GM18520 (cell line): ENCODE measurements at regions not wholly inside any gene's neighbourhood (a gene's known extent, or its start where the extent isn't known, plus 50 kb on each side); places are given as distances from the start of the nearest gene placed in this dataset.
"Not testable (repeated sequence)": the region's sequence is repeated elsewhere in the genome, so short reads cannot be mapped to it uniquely, and the experiment has no call there.

Experiments
- ATAC-seq: cut with Tn5 transposase; IDR thresholded peaks from one replicate; pipeline ENCODE4 v1.9.1; 2021; ENCODE audit not compliant: unreplicated experiment

DNA sequence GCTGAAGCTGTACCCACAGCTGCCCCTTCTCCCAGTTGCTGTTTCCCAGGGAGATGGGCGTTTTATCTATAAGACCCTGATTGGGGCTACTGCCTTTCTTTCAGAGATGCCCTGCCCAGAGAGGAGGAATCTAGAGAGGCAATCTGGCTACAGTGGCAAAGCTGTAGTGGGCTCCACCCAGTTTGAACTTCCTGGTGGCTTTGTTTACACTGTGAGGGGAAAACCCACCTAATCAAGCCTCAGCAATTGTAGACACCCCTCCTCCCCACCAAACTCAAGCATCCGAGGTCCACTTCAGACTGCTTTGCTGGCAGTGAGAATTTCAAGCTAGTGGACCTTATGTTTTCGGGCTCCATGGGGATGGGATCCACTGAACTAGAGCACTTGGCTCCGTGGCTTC, 240.4 kb upstream of the AFF2 start:
- ATAC-seq = no peak

DNA sequence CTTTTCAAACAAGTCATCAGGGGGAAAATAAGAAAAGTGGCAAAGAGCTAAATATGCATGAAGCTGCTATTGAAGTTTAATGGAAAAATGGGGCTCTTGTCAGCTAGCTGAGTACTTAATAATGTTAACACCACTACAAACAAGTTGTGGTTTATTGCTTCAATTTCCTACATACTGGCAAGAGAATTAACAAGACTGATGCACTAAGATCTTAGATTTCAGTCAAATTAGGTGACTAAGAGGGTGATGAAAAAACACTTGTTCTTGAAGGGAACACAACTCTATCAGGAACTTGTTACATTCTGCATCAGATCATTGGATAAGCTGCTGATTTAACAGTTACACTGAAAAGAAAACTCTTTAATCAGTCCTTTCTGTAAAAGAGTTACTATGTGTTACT, 234.6 kb upstream of the AFF2 start:
- no peak for ATAC-seq

DNA sequence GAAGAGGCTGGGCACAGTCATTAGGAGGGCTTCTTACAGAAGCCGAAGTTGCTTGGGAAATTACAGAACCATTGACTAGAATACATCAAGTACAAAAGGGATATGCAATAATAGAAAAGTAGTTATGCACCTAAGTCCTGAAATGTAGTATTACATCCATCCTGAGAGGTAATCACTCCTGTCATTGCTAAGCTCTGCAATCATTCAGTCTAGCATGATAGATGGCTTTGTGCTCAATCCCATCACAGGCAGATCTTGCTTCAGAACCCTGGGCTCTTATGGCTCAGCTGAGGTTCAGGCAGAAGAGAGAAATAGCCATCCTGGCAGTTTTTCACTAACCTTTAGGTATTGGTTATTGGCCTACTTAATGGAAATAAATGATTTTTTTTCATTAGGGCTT, 231.7 kb upstream of the AFF2 start:
- ATAC-seq = no peak

DNA sequence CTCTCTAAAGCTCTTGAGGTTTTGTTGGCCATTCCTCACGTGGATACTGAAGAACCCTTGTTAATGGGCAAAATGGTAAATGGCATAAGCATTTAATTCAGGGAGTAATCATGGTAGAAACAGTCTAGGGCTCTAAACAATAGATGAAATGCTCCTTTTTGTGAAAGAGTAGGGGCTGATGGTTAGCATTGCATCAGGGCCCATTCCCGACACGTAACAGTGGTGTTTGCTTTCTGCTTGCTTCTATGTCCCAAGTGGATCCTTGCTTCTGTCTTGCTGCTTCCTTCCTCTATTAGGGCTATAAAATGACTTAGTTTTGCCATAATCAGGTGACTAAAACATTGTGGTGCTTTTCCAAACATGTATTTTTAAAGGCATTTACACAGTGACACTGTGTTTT, 230.9 kb upstream of the AFF2 start:
- no peak for ATAC-seq

DNA sequence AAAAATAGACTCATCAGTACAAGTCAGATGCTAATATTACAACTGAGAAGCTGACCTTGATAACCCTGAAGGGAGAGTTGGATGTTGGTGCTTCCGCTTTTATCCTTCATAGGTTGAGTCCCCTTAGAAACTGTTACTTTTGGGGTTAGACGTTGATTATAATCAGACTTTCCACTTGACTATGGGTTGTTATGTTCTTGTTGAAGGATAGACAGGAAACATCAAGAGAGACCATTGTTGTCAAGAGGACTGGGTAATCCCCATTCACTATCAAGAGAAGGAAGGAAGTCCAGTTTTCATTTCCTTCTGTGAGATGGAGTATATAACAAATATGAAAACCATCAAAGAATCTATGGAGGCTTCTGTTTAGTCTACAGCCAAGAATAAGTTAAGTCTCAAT, 229.9 kb upstream of the AFF2 start:
- no peak for ATAC-seq

DNA sequence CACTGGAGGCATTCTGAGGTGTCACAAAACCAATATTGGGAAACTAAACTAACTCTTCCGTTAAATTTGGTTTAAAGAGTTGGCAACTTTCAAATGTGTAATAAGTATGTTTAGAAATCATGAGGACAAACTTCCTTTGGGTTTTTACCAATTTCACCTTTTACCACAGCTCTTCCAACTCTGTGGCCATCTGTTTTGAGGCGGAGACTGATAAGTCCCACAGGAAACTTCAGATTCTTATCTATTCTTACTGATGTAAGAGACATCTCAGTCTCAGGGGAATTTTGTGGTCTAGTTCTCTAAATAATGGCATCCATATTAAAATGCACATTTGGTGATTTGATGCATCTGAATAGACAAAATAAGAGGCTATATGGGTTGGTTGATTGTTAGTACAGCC, 229.2 kb upstream of the AFF2 start:
- no peak for ATAC-seq

DNA sequence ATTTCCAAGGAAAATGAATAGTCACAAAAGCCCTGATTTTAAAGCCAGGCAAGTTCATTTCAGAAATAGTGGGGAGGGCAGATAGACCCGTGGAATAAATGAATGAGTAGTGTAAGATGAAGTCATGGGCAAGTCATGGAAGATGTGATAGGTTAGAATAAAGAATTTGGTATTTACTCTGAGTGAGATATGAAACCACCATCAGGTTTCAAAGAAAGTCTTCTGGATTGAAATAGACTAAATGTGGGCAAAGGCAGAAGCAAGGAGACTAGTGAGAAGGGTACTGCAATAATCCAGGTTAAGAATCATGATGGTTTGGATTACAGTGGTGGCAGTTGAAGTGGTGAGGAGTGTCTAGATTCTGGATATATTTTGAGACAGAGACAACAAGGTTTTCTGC, 218.5 kb upstream of the AFF2 start:
- no peak for ATAC-seq

DNA sequence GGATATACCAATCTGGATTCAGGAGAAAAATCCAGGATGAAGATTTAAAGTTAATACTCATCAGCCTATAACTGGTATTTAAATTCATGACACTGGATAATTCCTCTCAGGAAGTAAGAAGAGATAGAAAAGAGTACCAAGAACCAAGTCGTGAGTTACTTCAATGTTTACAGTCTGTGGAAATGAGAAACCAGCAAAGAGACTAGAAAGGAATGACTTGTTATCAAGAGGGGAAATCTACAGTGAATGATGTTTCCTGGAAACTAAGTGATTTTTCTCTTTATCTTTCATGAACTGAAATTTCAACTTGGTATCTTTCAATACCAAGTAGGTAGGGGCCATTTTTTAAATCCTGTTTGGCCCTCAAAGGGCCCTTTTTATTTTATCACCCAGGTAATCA, 217.9 kb upstream of the AFF2 start:
- ATAC-seq = no peak

DNA sequence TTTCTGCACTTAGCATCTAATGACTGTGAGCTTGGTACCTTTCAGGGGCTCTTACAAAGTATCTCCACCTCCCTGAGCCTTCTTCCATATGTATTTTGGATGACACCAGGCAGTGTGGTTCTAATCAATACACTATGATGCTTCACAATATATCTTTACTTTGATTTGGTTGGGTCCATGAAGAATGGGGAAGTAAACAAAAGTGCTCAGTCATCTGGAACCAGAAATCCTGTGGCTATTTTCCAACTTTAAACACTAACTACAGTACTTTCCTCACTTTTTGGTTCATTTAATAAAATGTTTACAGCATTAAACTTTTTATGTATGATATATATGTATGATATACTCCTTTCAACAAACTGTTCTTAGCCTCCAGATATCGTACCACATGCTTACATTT, 216.4 kb upstream of the AFF2 start:
- ATAC-seq = no peak

DNA sequence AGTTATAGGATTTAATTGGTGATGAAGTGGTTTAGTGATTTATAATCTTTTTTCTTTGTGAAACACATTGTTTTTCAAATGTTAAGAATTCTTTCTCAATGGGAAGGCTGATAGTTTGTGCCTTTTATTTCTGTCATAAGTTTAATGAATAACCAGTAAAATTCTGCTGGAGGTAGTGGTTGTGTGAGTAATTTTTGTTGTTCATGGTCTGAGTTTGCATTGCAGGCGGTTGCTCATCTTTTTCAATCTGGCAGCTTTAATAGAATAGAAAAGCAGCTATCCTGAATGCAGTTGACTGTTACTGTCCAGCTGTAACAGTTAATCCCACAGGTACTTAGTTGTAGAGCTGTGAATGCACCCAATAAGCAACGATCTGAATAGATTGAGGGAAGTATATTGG, 215.6 kb upstream of the AFF2 start:
- ATAC-seq = no peak

DNA sequence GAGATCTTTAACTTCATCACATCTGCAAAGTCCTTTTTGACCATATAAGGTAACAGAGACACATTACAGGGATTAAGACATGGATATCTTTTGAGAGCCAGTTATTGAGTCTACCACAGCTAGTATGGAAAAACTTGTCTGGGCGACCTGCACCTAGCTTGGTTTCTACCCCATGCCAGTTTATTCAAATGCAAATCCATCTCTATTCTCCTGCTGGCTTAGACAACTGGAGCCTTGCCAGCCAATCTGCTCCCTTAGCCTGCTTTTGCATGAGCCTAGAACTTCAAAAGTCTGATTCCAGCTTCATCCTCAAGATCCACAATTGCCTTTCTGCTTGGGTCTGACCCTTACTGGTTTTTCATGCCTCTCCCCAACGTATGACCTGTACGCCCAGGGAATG, 212.0 kb upstream of the AFF2 start:
- no peak for ATAC-seq

DNA sequence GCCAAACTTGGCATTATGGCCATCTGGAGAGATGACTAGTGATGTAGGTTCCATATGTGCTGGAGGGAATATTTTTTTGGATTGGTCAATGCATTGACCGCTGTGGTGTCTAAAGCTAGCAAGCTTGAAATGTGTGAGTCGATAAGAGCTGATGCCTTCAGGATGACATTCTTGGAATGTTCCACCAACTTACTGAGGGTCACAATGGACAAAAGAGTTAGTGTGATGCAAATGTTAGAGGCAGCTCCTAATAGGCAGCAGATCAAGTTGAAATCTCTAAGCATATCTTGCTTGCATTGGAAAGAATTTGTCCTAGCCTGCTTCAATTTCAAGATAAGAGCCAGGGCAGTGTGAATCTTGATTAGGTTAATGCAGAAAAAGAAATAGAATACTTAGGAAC, 210.4 kb upstream of the AFF2 start:
- no peak for ATAC-seq

DNA sequence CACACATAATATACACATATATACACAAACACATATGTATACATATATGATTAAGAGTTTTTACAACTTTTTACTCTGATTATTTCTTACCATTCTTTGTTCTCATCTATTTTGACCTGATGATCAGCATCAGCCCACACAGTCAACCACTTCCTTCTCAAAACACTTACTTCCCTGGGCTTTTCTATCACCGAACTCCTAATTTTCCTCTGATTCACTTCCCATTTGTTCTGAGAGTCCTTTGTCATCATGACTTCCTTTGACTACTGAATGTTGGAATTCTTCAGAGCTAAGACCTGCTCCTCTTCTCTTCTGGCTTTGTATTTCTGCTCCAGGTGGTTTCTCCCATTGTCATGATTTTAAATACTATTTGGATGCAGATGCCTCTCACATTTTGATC, 209.5 kb upstream of the AFF2 start:
- no peak for ATAC-seq

DNA sequence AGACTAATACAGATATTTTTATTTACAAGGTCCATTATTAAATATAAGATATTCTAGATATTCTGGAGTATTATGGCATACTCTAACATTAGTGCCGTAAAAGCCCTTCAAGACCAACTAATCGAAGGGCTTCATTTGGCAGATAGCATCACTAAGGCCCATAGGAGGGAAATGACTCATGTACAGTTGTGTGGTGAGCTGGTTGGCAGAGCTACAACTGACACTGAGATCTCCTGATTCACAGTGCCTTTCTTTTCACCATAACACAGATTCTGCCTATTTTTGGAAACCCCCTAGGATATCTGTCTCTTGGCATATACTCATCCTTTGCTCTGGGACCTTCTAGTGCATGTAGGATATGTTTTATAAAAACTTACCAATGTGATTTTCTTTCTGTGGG, 201.7 kb upstream of the AFF2 start:
- ATAC-seq = no peak

DNA sequence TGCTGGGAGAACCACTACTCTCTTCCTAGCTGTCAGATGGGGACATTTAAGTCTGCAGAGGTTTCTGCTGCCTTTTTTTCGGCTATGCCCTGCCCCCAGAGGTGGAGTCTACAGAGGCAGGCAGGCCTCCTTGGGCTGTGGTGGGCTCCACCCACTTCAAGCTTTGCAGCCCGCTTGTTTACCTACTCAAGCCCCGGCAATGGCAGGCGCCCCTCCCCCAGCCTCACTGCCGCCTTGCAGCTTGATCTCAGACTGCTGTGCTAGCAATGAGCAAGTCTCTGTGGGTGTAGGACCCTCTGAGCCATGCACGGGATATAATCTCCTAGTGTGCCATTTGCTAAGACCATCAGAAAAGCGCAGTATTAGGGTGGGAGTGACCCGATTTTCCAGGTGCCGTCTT, 195.2 kb upstream of the AFF2 start:
- not testable (repeated sequence) for ATAC-seq

DNA sequence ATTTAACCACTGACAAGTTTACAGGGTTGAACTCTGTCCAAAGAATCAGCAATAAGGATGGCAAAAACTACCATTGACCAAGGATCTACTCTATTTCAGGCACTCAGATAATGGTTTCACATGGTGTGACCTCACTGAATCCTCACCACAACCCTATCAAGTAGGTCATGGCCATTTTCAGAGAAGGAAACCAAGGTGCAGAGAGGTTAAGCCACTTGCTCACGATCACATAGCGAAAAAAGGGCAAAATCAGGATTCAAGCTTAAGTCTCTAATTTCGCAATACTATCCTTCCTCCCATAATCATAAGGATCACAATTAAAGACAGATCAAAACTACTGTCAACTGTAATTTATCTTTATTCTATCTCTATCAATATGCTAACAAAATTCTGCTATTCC, 191.0 kb upstream of the AFF2 start:
- no peak for ATAC-seq

DNA sequence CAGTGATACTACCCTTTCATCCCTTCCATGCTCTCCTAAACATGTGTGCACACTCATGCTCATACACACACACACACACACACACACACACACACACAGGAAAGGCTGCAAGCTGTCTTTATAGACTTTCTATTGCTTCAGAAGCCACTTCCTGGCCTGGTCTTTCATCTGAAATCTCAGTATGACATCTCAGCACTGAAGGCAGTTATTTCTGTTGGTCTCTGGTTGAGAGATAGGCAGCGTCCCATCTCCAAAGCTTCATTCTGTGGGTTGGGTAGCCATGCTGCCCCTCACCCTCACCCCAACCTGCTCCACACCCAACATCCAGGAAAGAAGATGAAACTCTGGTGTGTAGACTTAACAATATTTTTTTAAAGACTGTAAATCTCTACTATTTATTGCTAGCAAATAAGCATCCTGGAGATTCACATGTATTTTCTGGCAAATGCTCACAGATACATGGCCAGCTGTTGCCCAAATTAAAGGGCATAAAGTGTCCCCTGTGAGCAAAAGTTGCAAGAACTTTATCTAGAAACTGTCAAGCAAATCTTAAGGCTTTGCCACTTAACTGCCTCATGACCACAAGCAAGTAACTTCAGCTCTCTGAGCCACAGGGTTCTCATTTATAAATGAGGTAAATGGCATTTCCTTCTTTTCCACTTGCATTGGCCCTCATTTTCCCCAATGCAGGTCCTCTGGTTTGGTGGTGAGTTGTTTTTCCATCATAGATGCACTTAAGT, 189.8 kb upstream of the AFF2 start:
- no peak for ATAC-seq

DNA sequence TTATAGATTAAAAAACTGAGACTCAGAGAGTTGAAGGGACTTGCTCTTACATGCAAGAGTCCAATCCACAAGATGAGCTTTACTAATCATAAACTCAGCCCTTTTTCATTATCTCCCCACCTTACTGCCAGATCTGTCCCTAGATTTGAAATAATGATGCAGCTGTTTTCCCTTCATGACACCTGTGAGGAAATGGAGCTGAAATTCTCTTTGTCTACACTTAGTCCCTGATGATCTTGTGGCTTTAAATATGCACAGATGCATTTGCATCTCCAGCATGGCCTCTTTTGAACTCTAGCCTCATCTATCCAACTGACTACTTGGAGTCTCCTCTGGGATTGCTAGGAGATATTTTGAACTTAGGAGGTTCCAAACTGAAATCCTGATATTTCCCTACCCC, 188.9 kb upstream of the AFF2 start:
- no peak for ATAC-seq

DNA sequence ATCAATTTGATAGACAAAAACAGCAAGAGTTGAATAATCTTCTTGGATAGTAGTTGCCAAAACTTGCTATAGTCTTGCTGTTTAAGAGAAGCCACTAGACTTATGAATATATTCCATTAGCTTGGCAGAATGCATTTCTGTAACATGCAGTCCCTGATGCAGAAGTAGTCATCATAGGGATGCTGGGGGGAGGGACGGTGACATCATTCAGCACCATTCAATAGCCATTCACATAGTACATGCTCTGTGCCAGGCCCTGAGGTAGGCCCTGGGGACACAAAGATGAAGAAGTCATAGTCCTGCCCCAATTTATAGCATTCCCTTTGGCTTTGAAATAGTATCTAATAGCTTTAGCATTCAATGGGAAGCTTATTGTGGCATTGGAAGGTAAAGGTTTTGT, 185.5 kb upstream of the AFF2 start:
- ATAC-seq = no peak

DNA sequence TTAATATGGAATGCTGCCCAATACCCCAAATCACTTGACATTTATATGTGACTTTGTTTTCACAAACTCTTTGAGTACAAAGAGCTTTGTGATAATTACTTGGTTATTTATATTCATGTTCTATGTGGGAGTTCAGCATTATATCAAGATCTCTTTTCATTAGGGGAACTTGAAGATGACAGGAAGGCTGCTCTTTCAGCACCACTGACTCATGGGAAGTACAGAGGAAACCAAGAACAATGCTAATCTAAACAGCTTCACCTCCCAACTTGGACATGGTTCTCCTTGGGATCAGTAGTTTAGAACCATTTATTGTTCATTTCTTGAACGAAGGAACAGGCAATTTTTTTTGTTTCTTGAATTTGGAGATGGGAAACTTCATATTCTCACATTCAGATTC, 184.0 kb upstream of the AFF2 start:
- ATAC-seq = no peak

DNA sequence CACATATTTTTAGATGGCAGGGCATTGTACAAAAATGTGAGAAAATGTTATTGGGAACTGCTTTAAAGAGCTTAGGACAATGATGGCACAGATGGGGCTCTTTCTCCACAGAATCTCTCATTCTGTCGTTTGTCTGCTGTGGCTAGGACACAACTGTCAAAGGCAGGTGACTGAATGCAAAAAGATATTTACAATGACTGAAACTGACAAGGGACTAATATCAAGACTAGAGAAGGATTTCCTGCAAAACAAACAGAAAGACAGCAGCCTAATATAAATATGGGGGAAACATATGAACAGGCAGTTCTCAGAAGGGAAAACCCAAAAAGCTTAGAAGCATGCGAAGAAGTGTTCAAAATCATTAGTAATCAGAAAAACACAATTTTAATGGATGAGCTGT, 177.5 kb upstream of the AFF2 start:
- ATAC-seq = no peak

DNA sequence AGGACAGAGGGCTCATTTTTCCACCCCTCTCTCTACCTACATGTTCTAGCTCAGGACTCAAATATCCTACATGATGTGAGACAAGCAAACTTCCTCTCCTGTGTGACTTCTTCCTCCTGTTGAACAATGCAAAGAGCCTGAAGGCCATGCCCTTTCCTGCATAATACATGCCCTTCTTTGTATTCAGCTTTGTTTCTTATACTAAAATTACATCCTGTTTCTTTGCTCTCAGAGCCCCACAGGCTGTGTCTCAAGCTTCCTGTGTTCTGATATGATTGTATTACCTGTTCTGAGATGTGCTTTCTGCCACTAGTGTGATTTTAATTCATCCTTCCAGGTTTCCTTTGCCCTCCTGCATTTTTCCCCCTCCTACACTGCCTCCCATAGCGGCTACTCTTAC, 166.4 kb upstream of the AFF2 start:
- no peak for ATAC-seq

DNA sequence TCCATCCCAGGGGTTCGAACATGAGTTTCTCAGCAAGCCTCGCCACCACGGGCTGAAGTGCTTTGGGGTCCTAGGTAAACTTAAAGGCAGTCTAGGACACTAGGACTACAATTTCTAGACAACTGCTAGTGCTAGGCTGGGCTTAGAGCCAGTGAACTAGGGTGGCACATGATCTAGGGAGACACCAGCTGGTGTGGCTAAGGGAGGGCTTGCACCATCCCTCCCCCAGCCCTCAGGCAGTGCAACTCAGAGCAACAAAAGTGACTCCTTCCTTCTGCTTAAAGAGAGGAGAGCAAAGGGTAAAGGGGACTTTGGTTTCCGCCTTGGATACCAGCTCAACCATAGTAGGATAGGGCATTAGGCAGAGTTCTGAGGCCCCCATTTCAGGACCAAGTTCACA, 162.5 kb upstream of the AFF2 start:
- ATAC-seq = no peak

DNA sequence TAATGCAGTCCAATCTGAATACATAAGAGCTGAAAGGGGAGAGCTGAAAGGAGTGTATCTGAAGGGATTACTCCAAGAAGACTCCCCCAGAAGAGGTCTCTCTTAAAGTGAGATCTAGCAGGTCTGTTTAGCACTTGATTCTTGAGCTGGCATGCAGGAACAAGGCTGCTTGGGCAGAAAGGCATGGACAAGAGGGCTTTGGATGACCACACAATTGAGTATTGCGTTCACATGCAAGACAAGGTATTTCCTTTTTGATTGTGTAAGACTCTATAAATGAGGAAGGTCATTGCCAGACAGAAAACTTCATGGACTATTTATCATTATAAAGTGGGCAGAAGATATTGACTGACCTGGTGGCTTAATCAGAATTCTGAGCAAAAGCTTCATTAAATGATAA, 145.5 kb upstream of the AFF2 start:
- no peak for ATAC-seq
